GM19455 (cell line): ENCODE measurements at regions not wholly inside any gene's neighbourhood (a gene's known extent, or its start where the extent isn't known, plus 50 kb on each side); places are given as distances from the start of the nearest gene placed in this dataset.

ENCODE experiments used
- ATAC-seq: cut with Tn5 transposase; IDR thresholded peaks from one replicate; pipeline ENCODE4 v1.9.1; 2021; ENCODE audit not compliant: unreplicated experiment

- ATAC-seq: no peak
These were observed 615.5 kb upstream of the KLHL29 start for GRCh38 chr2:22769497-22769896.

- ATAC-seq: no peak
These were observed 600.4 kb upstream of the KLHL29 start for GRCh38 chr2:22784566-22784965.

DNA sequence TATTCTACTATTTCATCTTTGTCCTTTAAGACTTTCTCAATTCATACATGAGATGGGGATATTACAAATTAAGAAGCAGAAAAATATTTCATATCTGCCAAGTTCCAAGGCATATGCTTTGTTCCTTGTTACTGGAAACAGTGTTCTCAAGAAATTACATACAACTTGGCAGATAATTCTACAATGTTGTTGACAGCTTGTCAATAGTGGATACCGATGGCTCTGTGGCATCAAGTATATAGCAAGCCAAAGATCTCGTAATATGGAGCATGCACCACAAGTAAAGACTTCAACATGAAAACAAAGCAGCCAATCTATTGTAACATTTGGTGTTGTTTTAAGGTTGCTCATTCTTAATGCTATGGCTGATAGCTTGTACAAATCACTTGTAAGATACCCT, 598.2 kb upstream of the KLHL29 start:
- ATAC-seq: no peak

DNA sequence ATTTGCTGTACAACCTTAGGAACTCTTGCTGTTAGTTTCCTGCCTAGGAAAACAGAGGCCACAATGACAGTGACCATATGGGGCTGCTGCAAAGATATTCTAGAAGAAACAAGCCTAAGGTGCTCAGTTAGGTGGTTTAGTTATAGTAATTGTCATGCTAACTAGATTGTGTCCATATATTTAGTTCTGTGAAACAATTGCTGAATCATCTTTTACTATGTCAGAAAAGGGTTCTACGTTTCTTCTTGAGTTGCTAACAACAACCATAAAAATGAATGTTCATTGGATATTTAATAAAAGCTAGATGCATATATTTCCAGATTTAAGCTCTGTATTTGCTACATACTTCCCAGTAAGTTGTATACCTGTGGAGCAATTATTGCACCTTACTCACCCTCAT, 597.2 kb upstream of the KLHL29 start:
- no peak for ATAC-seq

- no peak for ATAC-seq
These were observed 596.1 kb upstream of the KLHL29 start for GRCh38 chr2:22788749-22789327.

- no peak for ATAC-seq
These were observed 589.6 kb upstream of the KLHL29 start for GRCh38 chr2:22795287-22795866.

DNA sequence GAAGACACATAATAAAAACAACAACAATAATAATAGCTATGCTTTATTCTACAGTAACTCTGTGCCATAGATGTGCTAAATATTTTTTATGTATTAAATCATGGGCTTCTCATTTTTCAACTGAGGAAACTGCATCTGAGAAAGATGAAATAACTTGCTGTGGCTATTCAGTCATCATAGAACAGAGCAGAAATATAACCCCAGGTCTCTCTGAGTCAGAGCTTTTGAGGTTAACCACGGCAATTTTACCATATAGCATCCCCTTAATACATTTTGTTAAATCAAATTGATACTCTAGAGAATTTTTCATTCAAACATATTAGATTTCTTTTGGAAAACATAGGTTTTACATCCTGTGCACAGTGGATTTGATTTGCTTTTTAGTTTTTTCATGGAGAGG, 586.6 kb upstream of the KLHL29 start:
- no peak for ATAC-seq

DNA sequence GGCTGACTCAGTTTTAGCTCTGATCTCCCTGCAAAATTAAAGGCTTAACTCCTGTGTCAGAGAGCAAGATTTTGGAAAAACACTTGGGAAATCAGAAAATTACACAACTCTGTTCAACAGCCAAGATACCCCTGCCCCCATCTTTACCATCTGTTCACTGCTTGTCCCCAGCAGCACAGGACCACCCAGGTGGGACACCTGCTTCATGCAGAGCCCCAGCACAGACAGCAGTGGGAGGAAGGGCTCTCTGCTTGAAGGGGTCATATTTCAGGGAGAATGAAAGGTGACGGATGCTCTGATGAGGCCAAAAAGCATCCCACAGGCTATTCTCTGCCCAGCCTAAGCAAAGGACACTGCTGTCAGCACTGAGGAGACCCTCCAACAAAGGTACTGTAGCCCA, 584.6 kb upstream of the KLHL29 start:
- no peak for ATAC-seq

- no peak for ATAC-seq
These were observed 583.9 kb upstream of the KLHL29 start for GRCh38 chr2:22801071-22801470.

DNA sequence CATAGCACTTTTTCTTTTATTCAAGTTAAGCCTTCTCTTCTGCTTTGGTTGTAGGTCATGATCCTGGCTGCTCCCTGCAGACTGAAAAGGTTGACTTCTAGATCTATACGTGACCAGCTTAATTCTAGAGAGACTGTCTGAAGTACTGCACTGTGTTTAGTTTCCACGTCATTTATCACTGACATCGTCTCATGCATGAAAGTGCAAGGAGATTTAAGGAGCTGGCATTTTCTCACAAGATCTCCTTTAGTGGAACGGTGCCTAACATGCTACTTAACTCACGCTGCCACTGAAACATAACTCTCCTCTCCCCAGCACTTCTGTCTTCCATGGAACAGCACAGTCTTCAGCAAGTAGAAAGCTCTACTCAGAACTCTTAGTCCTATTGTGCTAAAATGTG, 583.0 kb upstream of the KLHL29 start:
- ATAC-seq: no peak

DNA sequence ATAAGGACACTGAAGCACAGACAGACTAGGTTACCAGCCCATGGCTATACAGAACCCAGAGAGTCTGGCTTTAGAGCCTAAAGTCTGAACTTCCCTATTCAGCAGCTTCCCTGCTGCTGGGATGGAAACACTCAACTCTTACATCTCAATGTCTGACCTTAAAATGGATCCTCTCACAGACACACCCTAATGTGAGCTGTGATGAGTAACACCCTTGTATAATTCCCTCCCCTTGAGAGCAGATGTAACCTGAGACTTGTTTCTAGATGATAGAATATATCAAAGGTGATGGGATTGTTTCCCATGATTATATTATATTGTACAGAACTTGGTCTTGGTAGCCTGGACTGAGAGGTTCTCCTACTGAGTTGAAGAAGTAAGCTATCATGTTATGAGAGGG, 577.1 kb upstream of the KLHL29 start:
- ATAC-seq: no peak

DNA sequence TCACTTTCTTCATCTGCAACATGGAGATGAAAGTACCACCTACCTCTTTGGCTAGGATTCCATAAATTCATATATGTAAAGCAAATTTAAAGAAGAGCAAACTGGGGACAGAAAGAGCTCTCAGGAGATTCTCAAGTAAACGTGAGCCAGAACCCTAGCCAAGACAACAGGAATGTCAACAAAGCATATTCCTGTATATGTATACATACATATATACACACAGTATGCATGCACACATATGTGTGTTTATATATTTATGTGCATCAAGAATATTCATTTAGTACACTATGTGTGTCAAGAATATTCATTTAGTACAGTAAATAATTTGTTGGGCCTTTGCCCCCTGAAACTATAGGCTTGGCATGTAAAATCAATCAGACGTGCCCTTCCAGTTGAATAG, 574.4 kb upstream of the KLHL29 start:
- no peak for ATAC-seq

- no peak for ATAC-seq
These were observed 572.8 kb upstream of the KLHL29 start for GRCh38 chr2:22812065-22812680.

DNA sequence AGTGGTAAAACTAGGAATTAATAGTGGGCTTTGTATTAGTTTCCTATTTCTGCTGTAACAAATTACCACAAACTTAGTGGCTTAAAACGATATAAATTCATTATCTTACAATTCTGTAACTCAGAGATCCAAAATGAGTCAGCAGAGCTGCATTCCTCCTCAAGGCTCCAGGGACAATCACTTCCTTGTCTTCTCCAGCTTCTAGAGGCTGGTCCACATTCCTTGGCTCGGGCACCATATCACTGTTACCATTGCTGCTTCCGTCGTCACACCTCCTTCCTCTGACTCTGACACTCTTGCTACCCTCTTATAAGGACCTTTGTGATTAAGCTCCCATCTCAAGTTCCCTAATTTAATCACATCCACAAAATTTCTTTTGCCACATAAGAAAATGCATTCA, 567.8 kb upstream of the KLHL29 start:
- no peak for ATAC-seq

DNA sequence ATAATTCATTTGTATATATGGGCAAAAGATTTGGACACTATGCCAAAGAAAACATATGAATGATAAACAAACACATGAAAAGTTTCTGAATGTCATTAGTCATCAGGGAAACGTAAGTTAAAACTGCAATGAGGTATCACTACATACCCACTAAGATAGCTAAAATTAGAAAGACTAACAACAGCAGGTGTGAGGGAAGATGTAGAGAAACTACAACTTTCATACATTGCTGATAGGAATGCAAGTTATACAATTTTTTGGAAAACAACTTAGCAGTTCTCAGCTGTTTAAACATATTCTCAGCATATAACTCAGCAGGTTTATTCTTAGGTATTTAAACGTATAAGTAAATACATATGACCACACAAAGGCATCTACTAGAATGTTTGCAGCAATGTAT, 563.5 kb upstream of the KLHL29 start:
- ATAC-seq: no peak

- no peak for ATAC-seq
These were observed 562.1 kb upstream of the KLHL29 start for GRCh38 chr2:22822835-22823234.

DNA sequence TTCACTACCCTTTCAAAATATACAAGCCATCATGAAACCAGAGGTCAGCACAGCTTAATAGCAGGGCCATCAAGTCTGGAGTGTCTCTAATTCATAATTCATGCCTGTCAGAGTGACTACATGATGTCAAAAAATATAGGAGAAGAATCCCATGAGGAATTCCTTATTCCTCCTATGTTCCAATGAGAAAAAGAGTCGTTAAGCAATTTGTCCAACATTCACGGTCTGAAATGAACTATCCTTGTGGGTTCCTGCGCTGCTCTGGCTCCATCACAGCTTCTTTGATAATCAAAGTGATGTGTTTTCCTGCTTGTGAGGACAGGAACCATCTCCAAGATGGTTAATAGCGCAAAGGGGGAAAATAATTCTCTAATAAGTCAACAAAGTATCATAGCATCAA, 560.4 kb upstream of the KLHL29 start:
- no peak for ATAC-seq

- ATAC-seq: no peak
These were observed 558.3 kb upstream of the KLHL29 start for GRCh38 chr2:22826703-22827102.

DNA sequence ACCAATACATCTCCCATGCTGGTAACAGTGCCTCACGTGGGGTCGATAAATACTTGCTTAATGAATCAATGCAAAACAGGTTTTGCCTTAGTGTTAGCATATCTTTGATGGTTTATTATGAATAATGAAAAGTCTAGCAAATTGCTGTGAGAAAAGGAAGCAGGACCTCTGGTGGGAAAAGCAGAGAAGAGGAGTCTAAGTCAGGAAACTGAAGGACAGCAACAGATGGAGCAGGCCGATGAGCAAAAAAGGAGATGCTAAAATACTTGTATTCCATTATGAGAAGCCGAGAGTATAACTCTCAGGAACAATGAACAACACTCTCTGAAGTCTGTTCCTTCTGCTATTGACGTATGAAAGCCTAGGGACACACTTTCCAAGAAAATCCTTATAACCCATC, 555.2 kb upstream of the KLHL29 start:
- no peak for ATAC-seq

GRCh38 chr2:22832196-22832595, 552.8 kb upstream of the KLHL29 start:
- no peak for ATAC-seq

DNA sequence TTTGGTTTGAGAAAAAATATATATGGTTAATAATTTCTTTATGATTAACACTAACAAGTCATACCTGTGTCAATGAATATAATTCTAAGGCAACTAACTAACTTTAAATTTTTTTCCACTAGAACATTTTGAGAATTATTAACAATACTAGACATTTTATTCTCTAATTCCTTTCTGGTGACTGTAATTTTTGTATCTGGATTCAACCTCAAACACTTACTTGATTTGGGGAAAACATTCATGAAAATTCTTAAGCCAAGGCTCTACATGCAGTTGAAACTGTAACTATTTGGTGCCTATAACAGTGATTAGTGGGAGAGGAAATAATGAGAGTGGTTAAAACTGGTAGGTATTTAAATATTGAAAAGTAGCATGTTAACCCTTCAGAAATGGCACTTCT, 546.5 kb upstream of the KLHL29 start:
- ATAC-seq: no peak

- ATAC-seq: no peak
These were observed 542.6 kb upstream of the KLHL29 start for GRCh38 chr2:22842205-22842869.
